ENCODE measurements at regions not wholly inside any gene's neighbourhood (a gene's known extent, or its start where the extent isn't known, plus 50 kb on each side); places are given as distances from the start of the nearest gene placed in this dataset.

DNA sequence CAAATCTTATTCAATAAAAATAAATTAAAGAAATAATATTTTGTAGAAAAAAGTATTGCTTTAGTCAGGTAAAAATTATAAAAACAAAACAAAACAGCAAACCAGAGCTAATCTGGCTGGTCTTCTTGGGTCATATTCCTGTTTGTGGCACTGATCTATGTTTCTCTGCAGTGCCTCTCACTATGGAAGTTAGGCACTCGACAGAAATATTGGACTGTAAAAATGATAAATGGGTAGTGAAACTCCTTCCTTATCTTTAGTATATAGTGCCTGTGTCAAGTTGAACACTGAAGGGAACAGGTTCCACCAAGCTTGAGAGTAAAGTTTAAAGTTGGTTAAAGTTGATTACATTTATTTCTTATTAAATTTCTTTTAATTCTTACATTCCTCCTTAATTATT, 1195.6 kb upstream of the GBE1 start:
- H3K9me3 Mint-ChIP-seq (ENCODE audit: unreplicated experiment), result no peaks in the 10 kb centered on the region
- no peaks in the 10 kb centered on the region for H3K27me3 Mint-ChIP-seq (ENCODE audit: unreplicated experiment)
- H3K27ac Mint-ChIP-seq (ENCODE audit: unreplicated experiment), result no peak overlapping the region
- H3K4me1 Mint-ChIP-seq (ENCODE audit: unreplicated experiment), result no peaks in the 10 kb centered on the region
- DNase-seq (ENCODE audit: low spot score), result no peak
- no peaks in the 10 kb centered on the region for H3K36me3 Mint-ChIP-seq (ENCODE audit: low read depth, unreplicated experiment)
- no peak overlapping the region for H3K4me3 Mint-ChIP-seq (ENCODE audit: unreplicated experiment)
- TF ChIP-seq, protein P1, sequence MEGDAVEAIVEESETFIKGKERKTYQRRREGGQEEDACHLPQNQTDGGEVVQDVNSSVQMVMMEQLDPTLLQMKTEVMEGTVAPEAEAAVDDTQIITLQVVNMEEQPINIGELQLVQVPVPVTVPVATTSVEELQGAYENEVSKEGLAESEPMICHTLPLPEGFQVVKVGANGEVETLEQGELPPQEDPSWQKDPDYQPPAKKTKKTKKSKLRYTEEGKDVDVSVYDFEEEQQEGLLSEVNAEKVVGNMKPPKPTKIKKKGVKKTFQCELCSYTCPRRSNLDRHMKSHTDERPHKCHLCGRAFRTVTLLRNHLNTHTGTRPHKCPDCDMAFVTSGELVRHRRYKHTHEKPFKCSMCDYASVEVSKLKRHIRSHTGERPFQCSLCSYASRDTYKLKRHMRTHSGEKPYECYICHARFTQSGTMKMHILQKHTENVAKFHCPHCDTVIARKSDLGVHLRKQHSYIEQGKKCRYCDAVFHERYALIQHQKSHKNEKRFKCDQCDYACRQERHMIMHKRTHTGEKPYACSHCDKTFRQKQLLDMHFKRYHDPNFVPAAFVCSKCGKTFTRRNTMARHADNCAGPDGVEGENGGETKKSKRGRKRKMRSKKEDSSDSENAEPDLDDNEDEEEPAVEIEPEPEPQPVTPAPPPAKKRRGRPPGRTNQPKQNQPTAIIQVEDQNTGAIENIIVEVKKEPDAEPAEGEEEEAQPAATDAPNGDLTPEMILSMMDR (IDR thresholded peaks at IDR 0.05; ENCODE audit: unreplicated experiment), result no peak

DNA sequence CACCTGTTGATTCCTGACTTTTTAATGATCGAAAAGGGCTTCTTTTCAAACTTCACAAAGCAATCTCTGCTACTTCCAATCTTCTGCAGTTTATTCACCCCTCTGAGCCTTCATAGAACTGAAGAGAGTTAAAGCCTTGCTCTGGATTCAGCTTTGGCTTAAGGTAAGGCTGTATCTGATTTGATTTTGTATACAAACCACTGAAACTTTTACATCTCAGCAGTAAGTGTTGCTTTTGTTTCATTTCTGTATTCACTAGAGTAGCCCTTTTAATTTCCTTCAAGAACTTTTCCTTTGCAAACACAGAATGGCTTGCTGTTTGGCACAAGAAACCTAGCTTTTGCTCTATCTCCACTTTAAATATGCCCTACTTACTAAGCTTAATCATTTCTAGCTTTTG, 1193.0 kb upstream of the GBE1 start:
- H3K4me1 Mint-ChIP-seq (ENCODE audit: unreplicated experiment), result no peaks in the 10 kb centered on the region
- H3K27me3 Mint-ChIP-seq (ENCODE audit: unreplicated experiment), result no peaks in the 10 kb centered on the region
- no peaks in the 10 kb centered on the region for H3K9me3 Mint-ChIP-seq (ENCODE audit: unreplicated experiment)

DNA sequence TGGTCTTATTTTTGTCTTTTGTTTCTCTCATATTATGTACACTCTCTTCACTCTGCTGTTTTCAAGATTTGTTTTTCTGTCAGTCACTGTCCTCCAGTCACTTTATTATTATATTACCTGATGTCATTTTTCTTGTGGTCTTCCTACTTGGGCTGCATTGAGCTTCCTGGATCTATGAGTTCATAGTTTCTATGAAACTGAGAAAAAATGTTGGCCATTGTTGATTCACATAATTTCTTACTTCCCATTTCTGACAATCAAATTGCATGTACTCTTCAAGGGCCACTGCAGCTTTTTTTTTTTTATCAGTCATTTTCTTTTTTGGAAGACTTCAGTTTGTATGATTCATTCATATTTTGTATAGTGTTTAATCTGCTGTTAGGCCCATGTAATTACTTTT, 1180.6 kb upstream of the GBE1 start:
- TF ChIP-seq, protein P1 (IDR thresholded peaks at IDR 0.05; ENCODE audit: unreplicated experiment), result no peak
- Mint-ChIP-seq H3K36me3 (ENCODE audit: low read depth, unreplicated experiment) (no peaks in the 10 kb centered on the region), H3K9me3 (ENCODE audit: unreplicated experiment) (no peaks in the 10 kb centered on the region), H3K27me3 (ENCODE audit: unreplicated experiment) (peaks cover 2% of the 10 kb centered on the region), H3K4me3 (ENCODE audit: unreplicated experiment) (no peak overlapping the region), H3K27ac (ENCODE audit: unreplicated experiment) (no peak overlapping the region), H3K4me1 (ENCODE audit: unreplicated experiment) (no peaks in the 10 kb centered on the region)
- no peak for DNase-seq (ENCODE audit: low spot score)

More for the DNA sequence above, 1193.0 kb upstream of the GBE1 start:
- no peak overlapping the region for H3K4me3 Mint-ChIP-seq (ENCODE audit: unreplicated experiment)
- H3K36me3 Mint-ChIP-seq (ENCODE audit: low read depth, unreplicated experiment), result no peaks in the 10 kb centered on the region
- TF ChIP-seq, protein P1 (IDR thresholded peaks at IDR 0.05; ENCODE audit: unreplicated experiment), result no peak
- H3K27ac Mint-ChIP-seq (ENCODE audit: unreplicated experiment), result no peak overlapping the region
- no peak for DNase-seq (ENCODE audit: low spot score)

DNA sequence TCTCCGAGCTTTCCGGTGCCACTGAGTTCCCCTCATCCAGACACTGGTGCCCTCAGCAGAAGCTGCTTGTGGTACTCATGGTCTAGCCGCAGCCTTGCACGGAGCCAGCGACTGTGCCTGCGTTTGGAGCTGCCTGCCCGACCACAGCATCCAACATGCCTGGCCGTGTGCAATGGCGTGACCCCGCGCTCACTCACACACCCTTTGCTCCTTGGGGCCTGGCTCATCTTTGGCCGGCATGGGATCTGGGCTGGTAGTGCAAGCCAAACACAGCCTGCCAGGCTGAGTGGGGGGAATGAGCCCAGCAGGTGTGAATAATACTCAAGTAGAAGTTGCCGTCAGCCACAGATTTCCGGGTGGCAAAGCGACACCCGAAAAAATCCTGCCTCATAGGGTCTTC, 1178.7 kb upstream of the GBE1 start:
- no peak for DNase-seq (ENCODE audit: low spot score)
- TF ChIP-seq, protein P1 (IDR thresholded peaks at IDR 0.05; ENCODE audit: unreplicated experiment), result no peak
- Mint-ChIP-seq H3K4me1 (ENCODE audit: unreplicated experiment) (no peaks in the 10 kb centered on the region), H3K27me3 (ENCODE audit: unreplicated experiment) (peaks cover 2% of the 10 kb centered on the region), H3K27ac (ENCODE audit: unreplicated experiment) (no peak overlapping the region), H3K36me3 (ENCODE audit: low read depth, unreplicated experiment) (no peaks in the 10 kb centered on the region), H3K4me3 (ENCODE audit: unreplicated experiment) (no peak overlapping the region), H3K9me3 (ENCODE audit: unreplicated experiment) (no peaks in the 10 kb centered on the region)

DNA sequence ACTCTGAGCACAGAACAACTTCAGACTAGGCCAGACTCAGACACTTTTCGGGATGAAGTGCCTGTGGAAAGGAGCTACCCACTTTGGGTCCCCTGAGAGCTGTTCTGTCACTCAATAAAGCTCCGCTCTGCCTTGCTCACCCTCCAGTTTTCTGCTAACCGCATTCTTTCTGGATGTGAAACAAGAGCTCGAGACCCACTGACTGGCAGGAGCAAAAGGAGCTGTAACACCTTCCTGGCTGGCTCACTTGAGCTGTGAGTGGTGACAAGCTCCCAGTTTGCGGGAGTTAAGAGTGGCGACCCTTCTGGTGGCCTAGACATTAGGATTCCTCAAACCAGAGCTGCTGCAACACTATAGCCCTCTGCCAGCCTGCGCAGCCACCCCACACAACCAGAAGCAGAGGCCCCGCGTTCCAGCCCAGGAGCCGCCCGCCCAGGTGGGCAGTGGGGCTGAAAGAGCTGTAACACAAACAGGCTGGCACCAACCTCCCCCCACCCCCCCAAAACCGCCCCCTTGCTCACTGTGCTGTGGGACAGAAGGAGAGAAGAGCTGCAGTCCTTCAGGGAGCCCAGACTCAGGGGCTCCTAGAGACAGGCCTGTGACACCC, 1178.1 kb upstream of the GBE1 start:
- Mint-ChIP-seq H3K9me3 (ENCODE audit: unreplicated experiment) (no peaks in the 10 kb centered on the region), H3K27ac (ENCODE audit: unreplicated experiment) (no peak overlapping the region), H3K4me3 (ENCODE audit: unreplicated experiment) (no peak overlapping the region), H3K36me3 (ENCODE audit: low read depth, unreplicated experiment) (no peaks in the 10 kb centered on the region), H3K27me3 (ENCODE audit: unreplicated experiment) (peaks cover 2% of the 10 kb centered on the region), H3K4me1 (ENCODE audit: unreplicated experiment) (no peaks in the 10 kb centered on the region)
- DNase-seq (ENCODE audit: low spot score), result no peak
- TF ChIP-seq, protein P1 (IDR thresholded peaks at IDR 0.05; ENCODE audit: unreplicated experiment), result no peak
